Endothelial cell of umbilical vein (primary cell): ENCODE measurements at regions not wholly inside any gene's neighbourhood (a gene's known extent, or its start where the extent isn't known, plus 50 kb on each side); places are given as distances from the start of the nearest gene placed in this dataset.

ENCODE experiments used
- JUN ChIP-seq: IDR thresholded peaks from 2 replicates; pipeline ENCODE4 v1.6.1; 2011; ENCODE audit warnings: borderline replicate concordance, low read depth; ENCODE audit not compliant: insufficient read length, insufficient read depth
- POLR2A ChIP-seq: IDR thresholded peaks from 2 replicates; pipeline ENCODE4 v1.6.1; 2012; ENCODE audit warnings: low read depth, mild to moderate bottlenecking, control low read depth, low read length
- TF ChIP-seq, protein P1 (sequence below), 2 donors: IDR thresholded peaks; 1 replicate in 1 of 2; 2 replicates in 1 of 2; pipeline ENCODE4 v1.5.1; 2011; ENCODE audit warnings: low read length in 2 of 2, mild to moderate bottlenecking in 2 of 2, moderate library complexity in 2 of 2, control low read depth in 1 of 2, inconsistent platforms in 1 of 2, low read depth in 1 of 2; ENCODE audit not compliant: insufficient read depth in 1 of 2; ENCODE audit errors: extremely low read depth in 1 of 2
- TF ChIP-seq, protein P2 (sequence below): IDR thresholded peaks from 2 replicates; pipeline ENCODE4 v1.6.1; 2011; ENCODE audit not compliant: insufficient read depth, insufficient read length

DNA sequence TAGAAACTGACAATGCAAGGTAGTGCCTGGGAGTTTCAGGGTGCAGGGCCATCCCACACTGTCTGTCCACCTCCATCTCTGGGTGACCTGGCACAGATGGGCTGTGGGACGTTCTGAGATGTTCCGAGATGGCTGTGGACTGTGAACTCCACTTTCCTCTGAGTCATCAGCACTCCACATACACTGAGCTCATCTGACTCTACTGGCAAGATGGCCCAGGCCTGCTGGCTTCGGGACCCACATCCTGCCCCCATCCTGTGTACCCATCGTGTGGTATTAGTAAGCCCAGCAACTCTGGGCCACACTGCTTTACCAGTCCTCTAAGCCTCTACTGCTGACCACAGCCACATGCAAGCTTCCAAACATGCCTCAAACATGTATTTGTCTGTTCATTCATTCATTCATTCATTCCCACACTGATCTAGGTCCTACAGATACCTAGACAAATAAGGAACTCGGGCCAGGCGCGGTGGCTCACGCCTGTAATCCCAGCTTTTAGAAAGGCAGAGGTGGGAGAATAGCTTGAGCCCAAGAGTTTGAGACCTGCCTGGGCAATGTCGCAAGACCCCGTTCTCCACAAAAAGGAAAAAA, 124.8 kb upstream of the CXCR4 start:
- TF ChIP-seq, protein P1, sequence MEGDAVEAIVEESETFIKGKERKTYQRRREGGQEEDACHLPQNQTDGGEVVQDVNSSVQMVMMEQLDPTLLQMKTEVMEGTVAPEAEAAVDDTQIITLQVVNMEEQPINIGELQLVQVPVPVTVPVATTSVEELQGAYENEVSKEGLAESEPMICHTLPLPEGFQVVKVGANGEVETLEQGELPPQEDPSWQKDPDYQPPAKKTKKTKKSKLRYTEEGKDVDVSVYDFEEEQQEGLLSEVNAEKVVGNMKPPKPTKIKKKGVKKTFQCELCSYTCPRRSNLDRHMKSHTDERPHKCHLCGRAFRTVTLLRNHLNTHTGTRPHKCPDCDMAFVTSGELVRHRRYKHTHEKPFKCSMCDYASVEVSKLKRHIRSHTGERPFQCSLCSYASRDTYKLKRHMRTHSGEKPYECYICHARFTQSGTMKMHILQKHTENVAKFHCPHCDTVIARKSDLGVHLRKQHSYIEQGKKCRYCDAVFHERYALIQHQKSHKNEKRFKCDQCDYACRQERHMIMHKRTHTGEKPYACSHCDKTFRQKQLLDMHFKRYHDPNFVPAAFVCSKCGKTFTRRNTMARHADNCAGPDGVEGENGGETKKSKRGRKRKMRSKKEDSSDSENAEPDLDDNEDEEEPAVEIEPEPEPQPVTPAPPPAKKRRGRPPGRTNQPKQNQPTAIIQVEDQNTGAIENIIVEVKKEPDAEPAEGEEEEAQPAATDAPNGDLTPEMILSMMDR (IDR thresholded peaks at IDR 0.05; ENCODE audit: extremely low read depth in 1 of 2, insufficient read depth in 1 of 2, low read depth in 1 of 2, low read length in 2 of 2): no peak
- TF ChIP-seq, protein P2, sequence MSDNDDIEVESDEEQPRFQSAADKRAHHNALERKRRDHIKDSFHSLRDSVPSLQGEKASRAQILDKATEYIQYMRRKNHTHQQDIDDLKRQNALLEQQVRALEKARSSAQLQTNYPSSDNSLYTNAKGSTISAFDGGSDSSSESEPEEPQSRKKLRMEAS: no peak
- TF ChIP-seq POLR2A (no peak), JUN (no peak)
